NCI-H187 (cell line): ENCODE measurements at regions not wholly inside any gene's neighbourhood (a gene's known extent, or its start where the extent isn't known, plus 50 kb on each side); places are given as distances from the start of the nearest gene placed in this dataset.

Experiments
- DNase-seq, 2 experiments: peaks; one replicate each; lab custom pipeline; 2025; lab: John Stamatoyannopoulos, UW

DNA sequence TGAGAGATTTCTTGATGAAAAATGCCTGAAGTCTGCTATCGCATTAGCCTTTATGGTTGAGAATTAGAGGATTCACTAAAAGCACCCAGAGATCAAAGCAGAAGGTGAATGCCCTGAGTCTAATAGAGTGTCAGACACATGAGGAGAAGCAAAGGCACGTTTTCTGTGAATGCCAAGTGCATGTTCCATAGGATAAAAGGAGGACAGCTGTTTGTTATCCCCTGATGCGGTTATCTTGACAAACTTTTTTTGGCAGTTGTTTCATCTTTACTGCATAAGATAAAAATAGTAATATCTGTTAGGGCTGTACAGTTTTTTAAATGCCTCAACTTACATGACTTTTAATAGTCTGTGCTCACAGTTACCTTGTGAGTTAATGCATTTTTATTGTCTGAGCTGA lies 65.3 kb upstream of the CD96 start:
- DNase-seq: no peak

- DNase-seq: no peak
Observed at GRCh38 chr3:111480091-111480490, 61.9 kb upstream of the CD96 start.

- no peak for DNase-seq
Observed at GRCh38 chr3:111481551-111481950, 60.4 kb upstream of the CD96 start.

- no peak for DNase-seq
Observed at GRCh38 chr3:111482574-111482973, 59.4 kb upstream of the CD96 start.

GRCh38 chr3:111485086-111485485 lies 56.9 kb upstream of the CD96 start:
- DNase-seq: no peak
